Brain microvascular endothelial cell (primary cell): ENCODE measurements at regions not wholly inside any gene's neighbourhood (a gene's known extent, or its start where the extent isn't known, plus 50 kb on each side); places are given as distances from the start of the nearest gene placed in this dataset.
"Not testable (repeated sequence)": the region's sequence is repeated elsewhere in the genome, so short reads cannot be mapped to it uniquely, and the experiment has no call there.

Experiments used
- DNase-seq: peaks from one replicate; pipeline ENCODE4 v3.0.0-alpha.2; 2020
- H3K27ac ChIP-seq: fragments of 250-450 bp; sonication (Bioruptor Pico); 2 replicates; pipeline ENCODE4 v1.5.1; 2020; ENCODE audit warnings: mild to moderate bottlenecking, moderate library complexity
- H3K27me3 ChIP-seq: fragments of 250-450 bp; sonication (Bioruptor Pico); replicated peaks from 2 replicates; pipeline ENCODE4 v1.5.1; 2020; ENCODE audit warnings: mild to moderate bottlenecking
- H3K36me3 ChIP-seq: fragments of 250-450 bp; sonication (Bioruptor Pico); replicated peaks from 2 replicates; pipeline ENCODE4 v1.5.1; 2020; ENCODE audit warnings: mild to moderate bottlenecking
- H3K4me3 ChIP-seq: 2 replicates; pipeline ENCODE4 v1.5.1; 2011; ENCODE audit warnings: low read depth, mild to moderate bottlenecking, control low read depth, low read length, moderate library complexity
- CTCF ChIP-seq: IDR thresholded peaks from 2 replicates; pipeline ENCODE4 v1.5.1; 2011; ENCODE audit warnings: low read depth, mild to moderate bottlenecking, moderate library complexity, low read length, control low read depth, inconsistent platforms; ENCODE audit errors: missing control alignments
- in situ Hi-C: cut with HindIII; loops from 2 replicates; pipeline ENCODE4 v1.10.0; 2017; ENCODE audit warnings: low sequenced_read_pairs, low pct_ligation_motif_present

GRCh38 chr3:89714237-89714636, 606.8 kb downstream of the EPHA3 start:
- no peak for TF ChIP-seq CTCF
- no peak overlapping the region for H3K27ac ChIP-seq
- H3K27me3 ChIP-seq: no peaks in the 10 kb centered on the region
- in situ Hi-C loops: no loop called here
- H3K36me3 ChIP-seq: no peaks in the 10 kb centered on the region
- no peak overlapping the region for H3K4me3 ChIP-seq
- DNase-seq: no peak

- H3K36me3 ChIP-seq: no peaks in the 10 kb centered on the region
- no peak overlapping the region for H3K4me3 ChIP-seq
- in situ Hi-C loops: no loop called here
- no peak for DNase-seq
- no peak overlapping the region for H3K27ac ChIP-seq
- no peaks in the 10 kb centered on the region for H3K27me3 ChIP-seq
- TF ChIP-seq CTCF: no peak
Measured at GRCh38 chr3:89740080-89740880, 632.9 kb downstream of the EPHA3 start.

GRCh38 chr3:89740881-89741177, 633.4 kb downstream of the EPHA3 start:
- Histone ChIP-seq H3K27me3 (no peaks in the 10 kb centered on the region), H3K4me3 (no peak overlapping the region), H3K27ac (no peak overlapping the region), H3K36me3 (no peaks in the 10 kb centered on the region)
- TF ChIP-seq CTCF: no peak
- no peak for DNase-seq
- in situ Hi-C loops: no loop called here

DNA sequence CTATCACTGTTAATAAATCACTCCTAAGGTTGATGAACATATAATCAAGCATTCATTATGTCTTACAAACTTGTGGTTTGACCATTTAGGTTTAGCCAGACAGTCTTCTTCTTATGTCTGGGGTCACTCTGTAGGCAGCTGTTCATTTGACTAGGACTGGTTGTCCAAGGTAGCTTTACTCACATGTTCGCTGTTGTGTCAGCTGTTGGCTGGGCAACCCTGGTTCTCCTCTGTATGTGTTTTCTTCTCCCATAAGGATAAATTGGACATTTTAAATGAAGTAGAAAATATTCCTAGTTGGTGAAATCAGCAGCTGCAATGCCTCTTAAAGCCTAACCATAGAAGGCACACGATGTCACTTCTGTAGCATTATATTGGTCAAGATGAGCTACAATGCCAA, 635.1 kb downstream of the EPHA3 start:
- DNase-seq: no peak
- Histone ChIP-seq H3K36me3 (no peaks in the 10 kb centered on the region), H3K27me3 (no peaks in the 10 kb centered on the region), H3K4me3 (no peak overlapping the region), H3K27ac (no peak overlapping the region)
- in situ Hi-C loops: no loop called here
- TF ChIP-seq CTCF: no peak

- in situ Hi-C loops, H3K27me3 ChIP-seq, H3K4me3 ChIP-seq, DNase-seq, H3K27ac ChIP-seq, H3K36me3 ChIP-seq: not testable (repeated sequence)
Measured at GRCh38 chr3:89747541-89748278, 640.3 kb downstream of the EPHA3 start.

- Histone ChIP-seq H3K36me3 (no peaks in the 10 kb centered on the region), H3K27me3 (no peaks in the 10 kb centered on the region), H3K4me3 (no peak overlapping the region), H3K27ac (no peak overlapping the region)
- DNase-seq: no peak
- TF ChIP-seq CTCF: no peak
- in situ Hi-C loops: no loop called here
Measured at GRCh38 chr3:89762405-89762804, 655.0 kb downstream of the EPHA3 start.
